ENCODE measurements at regions not wholly inside any gene's neighbourhood (a gene's known extent, or its start where the extent isn't known, plus 50 kb on each side); places are given as distances from the start of the nearest gene placed in this dataset.
"Not testable (repeated sequence)": the region's sequence is repeated elsewhere in the genome, so short reads cannot be mapped to it uniquely, and the experiment has no call there.

DNA sequence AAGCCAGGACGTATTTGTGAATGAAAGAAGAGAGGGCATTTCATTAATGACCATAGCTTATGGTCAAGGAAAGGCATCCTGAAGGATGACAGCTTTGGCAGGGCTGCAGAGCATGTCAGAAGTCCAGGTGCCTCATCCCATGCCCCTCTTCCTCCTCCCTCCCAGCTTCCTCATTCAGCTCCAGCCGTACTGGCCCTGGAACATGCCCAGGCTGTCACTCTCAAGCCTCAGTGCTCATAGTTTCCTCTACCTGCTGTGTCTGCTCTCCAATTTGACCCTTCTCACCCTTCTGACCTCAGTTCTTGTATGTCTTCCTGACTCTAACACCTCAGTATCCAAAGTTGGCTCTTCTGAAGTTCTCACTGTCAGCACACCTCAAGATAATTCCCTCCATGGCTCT is 695.8 kb upstream of the HS6ST1 start:
- DNase-seq (ENCODE audit: low read depth) = no peak

DNA sequence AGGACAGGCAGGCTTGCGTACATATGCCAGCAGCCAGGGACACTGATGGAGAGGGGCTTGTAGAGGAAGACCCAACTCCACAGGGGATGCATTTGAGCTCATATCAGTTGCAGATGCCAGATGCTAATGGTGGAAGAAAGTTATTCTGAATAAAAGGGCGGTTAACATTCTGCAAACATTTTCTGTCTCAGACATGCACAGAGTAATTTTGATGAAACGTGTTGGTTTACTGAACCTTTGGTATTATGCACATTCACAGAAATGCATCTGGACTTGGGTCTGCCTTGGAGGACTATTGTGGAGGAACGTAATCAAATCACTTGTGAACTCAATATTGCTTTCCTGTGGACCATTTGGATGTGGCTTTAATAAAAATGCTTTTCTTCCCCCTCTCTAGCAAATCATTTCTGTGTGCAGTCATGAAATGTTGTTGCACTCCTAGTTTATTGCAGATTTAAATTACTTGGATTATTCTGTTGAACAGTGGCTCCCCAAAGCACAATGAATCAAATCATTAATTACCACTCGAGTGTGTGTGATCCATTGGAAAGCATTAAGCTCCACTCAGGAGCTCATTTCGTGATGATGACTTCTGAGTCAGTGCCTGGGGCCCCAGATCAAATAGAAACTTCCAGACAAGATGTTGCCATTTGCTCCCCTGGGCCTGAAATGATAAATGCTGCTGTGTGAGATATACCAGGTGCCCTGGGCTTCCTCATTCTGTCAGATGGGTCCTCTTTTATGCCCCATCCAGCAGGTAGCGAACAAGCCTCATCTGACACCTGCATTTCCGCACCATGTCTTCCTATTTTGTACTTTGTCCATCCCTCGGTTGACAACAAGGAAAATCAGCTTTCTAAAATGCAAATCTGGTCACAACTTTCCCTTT is 697.0 kb upstream of the HS6ST1 start:
- no peak for DNase-seq (ENCODE audit: low read depth)

DNA sequence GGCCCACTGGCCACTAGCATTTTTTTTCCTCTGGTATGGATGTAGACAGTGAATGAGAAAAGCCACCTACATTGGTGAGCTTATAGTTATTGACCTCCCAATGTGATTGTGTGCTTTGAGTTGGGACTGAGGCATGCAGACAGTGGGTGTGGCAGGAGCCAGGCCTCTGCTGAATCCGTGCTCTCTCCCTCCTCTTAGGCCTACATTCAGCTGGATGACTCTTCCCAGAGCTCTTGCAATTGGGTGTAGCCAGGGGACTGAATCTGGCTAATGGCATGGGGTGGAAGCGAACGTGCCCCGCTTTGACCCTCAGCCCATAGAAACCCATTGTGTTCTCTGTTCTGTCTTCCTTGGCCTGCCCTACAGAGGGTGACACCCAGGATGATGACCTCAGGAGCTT is 698.3 kb upstream of the HS6ST1 start:
- no peak for DNase-seq (ENCODE audit: low read depth)

DNA sequence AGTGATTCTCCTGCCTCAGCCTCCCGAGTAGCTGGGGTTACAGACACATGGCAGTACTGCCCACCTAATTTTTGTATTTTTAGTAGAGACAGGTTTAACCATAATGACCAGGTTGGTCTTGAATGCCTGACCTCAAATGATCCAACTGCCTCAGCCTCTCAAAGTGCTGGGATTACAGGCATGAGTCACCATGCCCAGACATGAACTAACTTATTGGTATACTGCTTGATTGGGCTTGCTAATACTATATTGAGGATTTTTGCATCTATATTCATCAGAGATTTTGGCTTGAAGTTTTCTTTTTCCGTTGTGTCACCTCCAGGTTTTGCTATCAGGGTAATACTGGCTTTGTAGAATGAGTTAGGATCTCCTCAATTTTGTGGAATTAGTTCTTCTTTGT is 706.1 kb upstream of the HS6ST1 start:
- no peak for DNase-seq (ENCODE audit: low read depth)

DNA sequence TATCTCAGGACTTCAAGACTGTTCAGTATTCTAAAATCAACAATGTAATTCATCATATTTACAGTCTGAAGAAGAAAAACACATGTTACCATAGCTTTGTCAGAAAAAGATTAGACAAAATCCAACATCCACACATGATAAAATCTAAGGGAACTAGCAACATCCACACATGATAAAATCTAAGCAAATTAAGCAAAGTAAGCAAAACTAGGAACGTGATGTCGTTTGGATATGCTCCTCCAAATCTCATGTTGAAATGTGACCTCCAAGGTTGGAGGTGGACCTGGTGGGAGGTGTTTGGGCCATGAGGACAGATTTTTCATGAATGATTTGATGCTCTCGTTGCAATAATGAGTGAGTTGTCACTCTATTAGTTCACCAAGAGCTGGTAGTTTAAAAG is 717.3 kb upstream of the HS6ST1 start:
- no peak for DNase-seq (ENCODE audit: low read depth)

DNA sequence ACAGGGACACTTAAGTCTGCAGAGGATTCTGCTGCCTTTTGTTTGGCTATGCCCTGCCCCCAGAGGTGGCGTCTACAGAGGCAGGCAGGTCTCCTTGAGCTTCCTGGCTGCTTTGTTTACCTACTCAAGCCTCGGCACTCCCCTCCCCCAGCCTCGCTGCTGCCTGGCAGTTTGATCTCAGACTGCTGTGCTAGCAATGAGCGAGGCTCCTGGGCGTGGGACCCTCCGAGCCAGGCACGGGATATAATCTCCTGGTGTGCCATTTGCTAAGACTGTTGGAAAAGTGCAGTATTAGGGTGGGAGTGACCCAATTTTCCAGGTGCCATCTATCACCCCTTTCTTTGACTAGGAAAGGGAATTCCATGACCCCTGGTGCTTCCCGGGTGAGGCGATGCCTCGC is 725.0 kb upstream of the HS6ST1 start:
- DNase-seq (ENCODE audit: low read depth) = not testable (repeated sequence)

DNA sequence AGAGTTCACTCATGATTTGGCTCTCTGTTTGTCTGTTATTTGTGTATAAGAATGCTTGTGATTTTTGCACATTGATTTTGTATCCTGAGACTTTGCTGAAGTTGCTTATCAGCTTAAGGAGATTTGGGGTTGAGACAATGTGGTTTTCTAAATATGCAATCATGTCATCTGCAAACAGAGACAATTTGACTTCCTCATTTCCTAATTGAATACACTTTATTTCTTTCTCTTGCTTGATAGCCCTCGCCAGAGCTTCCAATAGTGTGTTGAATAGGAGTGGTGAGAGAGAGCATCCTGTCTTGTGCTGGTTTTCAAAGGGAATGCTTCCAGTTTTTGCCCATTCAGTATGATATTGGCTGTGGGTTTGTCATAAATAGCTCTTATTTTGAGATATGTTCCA is 727.8 kb upstream of the HS6ST1 start:
- not testable (repeated sequence) for DNase-seq (ENCODE audit: low read depth)

DNA sequence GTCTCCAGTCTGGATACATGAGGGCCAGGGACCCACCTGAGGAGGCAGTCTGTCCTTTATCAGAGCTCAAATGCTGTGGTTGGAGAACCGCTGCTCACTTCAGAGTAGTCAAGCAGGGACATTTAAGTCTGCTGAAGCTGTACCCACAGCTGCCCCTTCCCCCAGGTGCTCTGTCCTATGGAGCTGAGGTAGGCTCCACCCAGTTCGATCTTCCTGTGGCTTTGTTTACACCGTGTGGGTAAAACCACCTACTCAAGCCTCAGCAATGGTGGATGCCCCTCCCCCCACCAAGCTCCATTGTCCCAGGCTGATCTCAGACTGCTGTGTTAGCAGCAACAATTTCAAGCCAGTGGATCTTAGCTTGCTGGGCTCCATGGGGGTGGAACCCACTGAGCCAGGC is 731.4 kb upstream of the HS6ST1 start:
- DNase-seq (ENCODE audit: low read depth) = no peak

DNA sequence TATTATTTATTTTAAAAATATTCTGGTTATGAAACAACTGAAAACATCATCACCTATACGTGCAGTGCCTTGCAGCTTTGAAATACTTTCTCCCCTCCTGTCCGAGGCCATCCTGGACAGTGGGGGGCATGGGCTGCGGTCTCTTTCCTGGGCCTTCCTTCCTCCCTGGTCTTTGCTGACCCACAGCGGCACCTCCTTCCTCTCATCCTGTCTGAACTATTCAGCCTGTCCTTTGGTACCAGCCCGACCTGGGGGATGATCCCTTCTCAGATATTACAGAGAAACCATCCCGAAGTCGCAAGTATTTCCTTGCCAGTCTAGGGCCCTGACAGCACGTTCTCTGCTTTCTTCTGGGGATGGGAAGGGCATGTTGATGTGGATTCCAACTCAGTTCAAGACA is 736.6 kb upstream of the HS6ST1 start:
- no peak for DNase-seq (ENCODE audit: low read depth)

DNA sequence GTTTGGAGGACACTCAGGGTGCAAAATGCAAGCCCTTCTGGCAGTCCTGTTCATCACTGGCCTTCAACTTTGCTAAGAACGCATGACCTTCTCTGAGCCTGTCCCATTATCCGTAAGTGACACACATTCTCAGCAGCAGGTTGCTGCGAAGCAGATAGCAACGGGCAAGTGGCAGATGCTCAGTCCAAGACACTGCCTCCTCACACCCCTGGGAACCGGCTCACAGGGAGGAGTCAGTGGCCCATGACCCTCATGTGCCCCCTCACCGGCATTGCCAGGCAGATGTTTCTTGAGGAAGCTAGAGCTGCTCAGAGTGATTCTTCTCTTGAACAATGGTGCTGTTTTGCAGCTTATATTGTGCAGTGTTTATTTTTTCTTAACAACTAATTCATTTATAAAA is 737.2 kb upstream of the HS6ST1 start:
- no peak for DNase-seq (ENCODE audit: low read depth)

DNA sequence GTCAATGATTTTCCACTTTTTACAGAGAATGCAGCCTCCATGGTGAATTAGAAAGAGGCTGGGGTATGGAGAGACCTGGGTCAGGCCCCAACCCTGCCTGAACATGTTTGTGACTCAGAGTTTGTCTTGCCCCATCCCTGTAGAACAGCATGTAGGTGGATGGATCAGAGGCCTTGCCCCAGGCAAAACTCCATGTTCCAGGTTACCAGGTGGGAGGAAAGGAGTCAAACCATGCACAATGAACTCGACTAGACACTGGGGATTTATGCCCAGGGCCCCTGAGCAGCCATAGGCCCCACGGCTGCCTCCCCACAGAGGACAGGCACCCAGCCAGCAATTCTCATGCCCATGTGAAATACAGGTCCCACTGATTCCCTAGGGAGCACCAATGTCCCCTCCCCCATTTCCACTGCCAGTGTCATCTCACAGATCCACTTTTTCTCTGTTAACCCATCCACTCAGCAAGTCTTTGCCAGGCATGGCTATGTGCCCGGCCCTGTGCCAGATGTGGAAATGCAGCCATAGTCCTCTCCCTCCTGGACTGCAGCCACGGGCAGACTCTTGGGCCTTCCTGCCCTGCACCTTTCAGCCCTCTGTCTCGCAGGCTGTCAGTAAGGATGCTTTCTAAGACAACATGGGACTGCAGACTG is 737.8 kb upstream of the HS6ST1 start:
- no peak for DNase-seq (ENCODE audit: low read depth)

DNA sequence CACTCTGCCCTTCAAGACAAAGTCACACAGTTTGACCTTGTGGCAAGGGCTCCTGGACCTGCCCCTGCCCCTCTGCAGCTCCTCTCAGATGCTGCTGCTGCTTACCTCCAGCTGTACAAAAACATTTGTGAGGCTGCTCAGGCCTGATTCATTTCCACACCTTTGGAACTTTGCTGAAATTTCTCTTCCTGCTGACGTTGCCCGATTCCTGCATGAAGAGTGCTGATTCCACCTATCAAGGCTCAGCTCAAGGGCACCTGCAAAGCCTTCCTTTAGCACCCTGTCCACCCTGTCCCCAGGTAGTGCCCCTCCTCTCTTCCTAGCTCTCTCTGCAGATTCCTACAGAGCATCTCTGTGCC is 738.3 kb upstream of the HS6ST1 start:
- DNase-seq (ENCODE audit: low read depth) = no peak

DNA sequence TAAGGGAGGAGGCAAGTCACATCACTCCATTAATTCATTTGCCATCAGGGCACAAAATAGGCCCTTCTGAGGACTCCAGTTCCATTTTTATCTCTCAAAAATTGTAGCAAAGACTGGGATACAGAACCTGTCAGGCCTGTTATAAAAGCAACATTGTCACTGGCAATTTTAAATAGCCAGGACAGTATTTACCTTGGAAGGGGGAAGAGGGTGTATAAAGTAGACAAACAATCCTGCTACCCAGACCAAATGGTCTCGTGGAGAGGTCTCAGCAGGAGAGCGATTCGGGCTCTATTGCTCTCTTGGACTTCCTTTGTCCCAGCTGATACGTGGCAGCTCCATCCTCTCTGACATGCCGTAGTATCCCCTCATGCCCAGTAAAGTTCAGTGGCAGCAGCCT is 740.3 kb upstream of the HS6ST1 start:
- no peak for DNase-seq (ENCODE audit: low read depth)

DNA sequence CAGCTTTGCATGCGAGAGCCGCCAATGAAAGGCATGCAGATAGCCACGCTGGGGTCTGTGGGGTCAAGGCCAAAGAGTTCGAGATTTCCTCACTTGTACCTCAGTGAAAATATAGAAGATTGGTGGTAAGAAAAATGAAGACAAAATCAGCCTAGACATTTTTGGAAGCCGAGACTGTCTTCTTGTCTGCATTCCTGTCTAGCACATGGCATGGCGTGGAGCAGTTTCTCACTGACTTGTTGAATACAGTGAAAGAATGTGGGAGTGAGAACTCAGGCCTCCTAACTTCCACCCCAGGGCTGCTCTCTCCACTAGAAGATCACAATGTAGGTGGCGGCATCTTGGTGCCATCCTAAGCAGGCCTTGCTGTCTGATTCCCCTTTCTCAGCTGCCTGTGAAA is 740.8 kb upstream of the HS6ST1 start:
- DNase-seq (ENCODE audit: low read depth) = no peak

DNA sequence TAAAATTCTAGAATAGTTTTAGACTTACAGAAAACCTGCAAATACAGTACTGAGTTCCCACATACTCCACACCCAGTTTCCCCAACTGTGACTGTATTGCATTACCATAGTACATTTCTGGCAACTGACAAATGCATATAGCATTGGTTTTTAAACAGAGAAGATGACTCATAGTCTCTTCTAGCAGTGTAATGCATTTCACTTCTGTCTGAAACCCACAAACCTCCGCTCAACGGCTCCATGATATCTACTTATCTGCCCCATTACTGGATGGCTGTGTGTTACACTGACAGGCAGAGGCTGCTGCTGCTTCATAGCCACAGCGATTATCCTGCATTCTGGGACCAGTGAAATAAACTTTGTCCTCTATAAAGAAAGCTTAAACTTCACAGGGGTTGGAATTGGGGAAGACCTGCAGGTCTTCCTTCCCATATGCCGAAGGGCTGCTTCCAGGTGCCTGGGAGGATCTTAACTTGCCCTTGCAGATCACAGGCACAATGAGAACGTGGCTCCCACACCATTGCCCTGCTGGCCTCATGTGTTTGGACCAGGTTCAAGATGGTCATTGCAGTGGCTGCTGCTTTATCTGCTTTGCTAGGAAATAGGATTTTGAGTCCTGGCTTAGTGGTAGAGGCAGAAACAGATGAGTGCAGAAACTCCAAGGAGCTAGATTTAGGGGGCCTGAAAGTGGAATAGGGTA is 742.6 kb upstream of the HS6ST1 start:
- peak; percentile 19 for DNase-seq (ENCODE audit: low read depth)

DNA sequence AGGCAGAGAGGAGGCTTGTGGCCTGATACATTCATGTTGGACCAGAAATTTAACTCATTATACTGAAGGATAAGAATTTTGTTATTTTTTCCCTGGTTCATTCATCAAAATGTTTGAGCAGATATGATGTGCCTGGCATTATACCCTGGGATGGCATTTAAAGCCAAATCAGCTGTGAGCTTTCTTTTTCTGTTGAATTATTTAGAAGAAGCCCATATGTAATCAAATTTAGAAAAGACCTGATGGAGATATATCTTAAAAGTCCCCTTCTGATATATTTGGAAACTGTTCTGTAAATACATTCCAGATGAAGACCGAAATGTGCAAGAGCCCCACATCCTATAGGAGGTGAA is 743.1 kb upstream of the HS6ST1 start:
- DNase-seq (ENCODE audit: low read depth) = no peak

DNA sequence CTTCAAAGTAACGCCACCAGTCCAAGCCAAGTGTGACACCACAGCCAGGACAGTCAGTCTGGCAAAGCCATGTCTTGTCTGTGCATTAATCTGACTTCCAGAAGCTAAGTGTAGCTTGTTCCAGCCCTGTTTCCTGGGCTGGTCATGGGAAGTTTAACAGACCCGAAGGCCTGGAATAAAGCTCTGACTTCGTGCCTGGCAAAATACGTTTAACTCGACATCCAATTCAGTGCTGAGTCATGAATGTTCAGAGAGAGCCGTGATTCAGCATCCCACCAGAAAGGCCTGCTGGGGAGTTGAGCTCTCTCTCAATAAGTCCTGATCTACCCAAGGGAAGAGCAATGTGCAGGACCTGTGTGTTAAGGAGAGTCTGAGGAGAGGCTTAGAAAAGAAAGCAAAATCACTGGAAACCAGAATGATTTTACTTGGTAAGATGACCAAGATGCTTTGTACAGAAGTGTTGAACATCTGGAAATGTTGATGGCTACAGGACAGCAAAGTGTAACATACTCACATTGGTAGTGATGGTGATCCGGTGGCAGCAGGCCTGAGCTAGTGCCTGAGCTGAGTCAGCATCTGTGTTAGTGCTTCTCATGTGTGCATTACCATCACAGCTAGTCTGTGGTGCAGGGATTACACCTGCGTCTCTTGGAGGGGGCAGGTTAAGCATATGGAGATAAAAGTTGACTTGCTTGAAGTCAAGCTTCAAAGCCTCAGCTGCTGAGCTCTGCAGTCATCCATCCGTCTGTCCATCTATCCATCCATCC is 743.7 kb upstream of the HS6ST1 start:
- DNase-seq (ENCODE audit: low read depth) = no peak

DNA sequence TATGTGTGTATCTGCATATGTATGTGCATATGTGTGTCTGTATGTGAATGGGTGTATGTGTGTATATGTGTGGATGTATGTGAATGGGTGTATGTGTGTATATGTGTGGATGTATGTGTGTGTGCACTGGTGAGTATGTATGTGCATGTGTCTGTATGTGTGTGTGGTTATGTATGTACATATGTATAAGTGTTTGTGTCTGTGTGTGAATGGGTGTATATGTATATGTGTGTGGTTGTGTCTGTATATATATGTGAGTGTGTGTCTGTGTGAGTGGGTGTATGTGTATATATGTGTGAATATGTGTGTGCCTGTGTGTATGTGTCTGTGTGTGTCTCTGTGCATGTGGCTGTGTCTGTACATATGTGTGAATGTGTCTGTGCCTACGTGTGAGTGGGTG is 748.4 kb upstream of the HS6ST1 start:
- DNase-seq (ENCODE audit: low read depth) = no peak

DNA sequence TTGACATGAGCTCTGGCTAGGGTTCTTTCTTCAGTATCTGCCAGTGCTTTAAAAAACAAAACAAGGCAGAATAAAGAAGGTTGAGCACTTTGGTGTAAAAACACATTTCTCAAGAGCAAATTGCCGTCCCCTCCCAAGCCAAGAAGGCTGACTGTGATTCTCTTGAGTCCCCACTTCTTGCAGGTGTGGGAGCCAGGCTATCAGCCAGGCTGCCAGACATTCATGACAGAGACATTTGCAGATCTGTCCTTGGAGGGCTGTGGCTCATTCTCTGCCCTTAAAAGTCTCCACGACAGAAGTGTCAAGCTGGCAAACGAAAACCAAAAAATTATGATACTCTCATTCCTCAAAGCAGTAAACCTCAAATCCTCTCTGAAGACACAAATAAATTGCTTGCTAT is 749.3 kb upstream of the HS6ST1 start:
- no peak for DNase-seq (ENCODE audit: low read depth)

DNA sequence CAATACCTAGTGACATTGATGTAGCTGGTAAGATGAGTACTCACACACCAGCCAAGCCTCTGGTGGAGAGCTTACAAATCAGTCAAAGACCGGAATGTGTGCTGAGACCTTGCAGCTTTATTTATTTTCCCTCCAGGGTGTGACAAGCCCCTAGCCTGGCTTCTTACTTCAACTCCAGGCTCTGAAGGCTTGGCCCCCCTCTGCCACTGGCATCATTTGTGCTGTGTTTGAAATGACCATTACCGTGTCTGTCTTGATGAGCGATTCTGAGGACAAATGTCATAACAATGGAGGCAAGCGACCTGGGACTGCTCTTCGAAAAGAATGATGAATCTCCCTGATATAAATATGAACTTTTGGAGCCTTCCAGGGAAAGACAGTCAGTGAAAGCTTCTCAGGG is 749.9 kb upstream of the HS6ST1 start:
- DNase-seq (ENCODE audit: low read depth) = no peak

DNA sequence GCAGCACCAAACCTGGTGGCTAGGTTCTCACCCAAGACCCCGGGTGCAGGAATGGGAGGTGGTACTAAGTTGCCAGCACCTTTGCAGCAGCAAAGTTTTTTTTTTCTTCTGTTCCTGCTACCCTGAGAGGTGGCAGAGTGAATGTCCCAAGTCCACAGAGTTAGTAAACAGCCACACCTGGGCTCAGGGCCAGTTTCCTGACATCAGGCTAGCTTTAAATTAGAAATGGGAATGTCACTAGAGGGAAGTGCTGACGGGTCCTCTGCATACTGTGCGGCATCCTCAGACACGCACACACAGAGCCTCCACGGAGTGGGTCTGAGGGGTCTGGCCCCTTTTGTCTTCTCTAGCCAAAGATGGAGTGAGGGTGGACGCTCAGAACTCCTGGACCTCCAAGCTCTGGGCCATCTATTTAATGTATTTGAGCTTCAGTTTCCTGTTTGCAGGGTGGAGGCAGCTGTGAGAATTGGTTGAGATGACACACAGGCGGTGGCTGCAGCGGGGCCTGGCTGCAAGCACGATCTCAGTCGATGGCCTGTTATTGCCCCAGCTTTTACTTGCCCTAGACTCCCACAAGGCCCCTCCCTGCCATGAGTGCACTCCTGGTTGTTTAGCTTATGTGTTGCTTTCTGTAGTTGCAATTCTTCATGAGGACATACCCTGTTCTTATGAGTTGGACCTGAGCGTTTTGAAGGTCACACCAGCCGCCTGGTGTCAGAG is 751.4 kb upstream of the HS6ST1 start:
- no peak for DNase-seq (ENCODE audit: low read depth)

DNA sequence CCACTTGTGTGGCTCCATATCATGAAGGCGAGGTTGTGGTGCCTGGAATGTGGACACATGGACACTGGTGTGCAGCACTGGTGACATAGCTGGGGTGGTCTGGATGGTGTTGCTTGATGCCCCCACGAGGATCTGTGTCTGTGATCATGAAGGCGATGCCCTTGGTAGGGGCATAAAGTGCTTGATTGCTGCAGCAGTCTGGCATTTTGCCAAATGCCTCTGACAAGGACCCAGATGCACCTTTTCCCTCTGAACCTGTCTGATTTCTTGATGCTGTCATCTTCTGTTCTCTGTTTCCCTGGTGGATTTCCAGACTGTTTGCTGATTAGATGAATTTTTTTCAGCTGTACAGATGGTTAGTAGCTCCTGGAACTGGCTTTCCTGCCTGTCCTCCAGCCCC is 752.0 kb upstream of the HS6ST1 start:
- no peak for DNase-seq (ENCODE audit: low read depth)

All from amniotic epithelial cell (primary cell).